ENCODE measurements at regions not wholly inside any gene's neighbourhood (a gene's known extent, or its start where the extent isn't known, plus 50 kb on each side); places are given as distances from the start of the nearest gene placed in this dataset.
"Not testable (repeated sequence)": the region's sequence is repeated elsewhere in the genome, so short reads cannot be mapped to it uniquely, and the experiment has no call there.

- WGBS: 93% methylated on average over 2 of the region's 2 CpGs
- no peak overlapping the region for H3K4me3 ChIP-seq (ENCODE audit: low read length in 2 of 2)
- no peak overlapping the region for H3K27ac ChIP-seq (ENCODE audit: low read depth in 1 of 2, low read length in 1 of 2)
- no peak for DNase-seq (ENCODE audit: low read depth in 6 of 9, low spot score in 9 of 9)
- H3K4me1 ChIP-seq (ENCODE audit: control insufficient read depth in 2 of 2, insufficient read depth in 2 of 2, low read length in 2 of 2): no peaks in the 10 kb centered on the region
- H3K36me3 ChIP-seq (ENCODE audit: control insufficient read depth in 2 of 2, insufficient read depth in 2 of 2, low read length in 1 of 2): no peaks in the 10 kb centered on the region
- H3K9me3 ChIP-seq (ENCODE audit: control insufficient read depth in 2 of 2, insufficient read depth in 1 of 2, low read length in 1 of 2): no peaks in the 10 kb centered on the region
- H3K27me3 ChIP-seq (ENCODE audit: control insufficient read depth in 2 of 2, insufficient read depth in 1 of 2, low read length in 1 of 2): no peaks in the 10 kb centered on the region
Observed at GRCh38 chr4:53844551-53844950, 219.9 kb downstream of the CHIC2 start.

- no peak overlapping the region for H3K4me3 ChIP-seq (ENCODE audit: low read length in 2 of 2)
- no peak overlapping the region for H3K27ac ChIP-seq (ENCODE audit: low read depth in 1 of 2, low read length in 1 of 2)
- no peak for DNase-seq (ENCODE audit: low read depth in 6 of 9, low spot score in 9 of 9)
- H3K36me3 ChIP-seq (ENCODE audit: control insufficient read depth in 2 of 2, insufficient read depth in 2 of 2, low read length in 1 of 2): no peaks in the 10 kb centered on the region
- no peaks in the 10 kb centered on the region for H3K4me1 ChIP-seq (ENCODE audit: control insufficient read depth in 2 of 2, insufficient read depth in 2 of 2, low read length in 2 of 2)
- H3K9me3 ChIP-seq (ENCODE audit: control insufficient read depth in 2 of 2, insufficient read depth in 1 of 2, low read length in 1 of 2): no peaks in the 10 kb centered on the region
- WGBS: 94% methylated on average over 3 of the region's 3 CpGs
- H3K27me3 ChIP-seq (ENCODE audit: control insufficient read depth in 2 of 2, insufficient read depth in 1 of 2, low read length in 1 of 2): no peaks in the 10 kb centered on the region
Observed at GRCh38 chr4:53844133-53844532, 220.3 kb downstream of the CHIC2 start.

GRCh38 chr4:53841711-53842110 is 222.7 kb downstream of the CHIC2 start:
- H3K27me3 ChIP-seq (ENCODE audit: control insufficient read depth in 2 of 2, insufficient read depth in 1 of 2, low read length in 1 of 2): no peaks in the 10 kb centered on the region
- no peak overlapping the region for H3K27ac ChIP-seq (ENCODE audit: low read depth in 1 of 2, low read length in 1 of 2)
- no peaks in the 10 kb centered on the region for H3K36me3 ChIP-seq (ENCODE audit: control insufficient read depth in 2 of 2, insufficient read depth in 2 of 2, low read length in 1 of 2)
- no peaks in the 10 kb centered on the region for H3K4me1 ChIP-seq (ENCODE audit: control insufficient read depth in 2 of 2, insufficient read depth in 2 of 2, low read length in 2 of 2)
- H3K4me3 ChIP-seq (ENCODE audit: low read length in 2 of 2): no peak overlapping the region
- 95% methylated on average over 5 of the region's 5 CpGs for WGBS
- no peak for DNase-seq (ENCODE audit: low read depth in 6 of 9, low spot score in 9 of 9)
- H3K9me3 ChIP-seq (ENCODE audit: control insufficient read depth in 2 of 2, insufficient read depth in 1 of 2, low read length in 1 of 2): no peaks in the 10 kb centered on the region

- 93% methylated on average over 2 of the region's 2 CpGs for WGBS
- no peak overlapping the region for H3K4me3 ChIP-seq (ENCODE audit: low read length in 2 of 2)
- no peaks in the 10 kb centered on the region for H3K4me1 ChIP-seq (ENCODE audit: control insufficient read depth in 2 of 2, insufficient read depth in 2 of 2, low read length in 2 of 2)
- H3K9me3 ChIP-seq (ENCODE audit: control insufficient read depth in 2 of 2, insufficient read depth in 1 of 2, low read length in 1 of 2): no peaks in the 10 kb centered on the region
- DNase-seq (ENCODE audit: low read depth in 6 of 9, low spot score in 9 of 9): no peak
- no peaks in the 10 kb centered on the region for H3K27me3 ChIP-seq (ENCODE audit: control insufficient read depth in 2 of 2, insufficient read depth in 1 of 2, low read length in 1 of 2)
- no peaks in the 10 kb centered on the region for H3K36me3 ChIP-seq (ENCODE audit: control insufficient read depth in 2 of 2, insufficient read depth in 2 of 2, low read length in 1 of 2)
- no peak overlapping the region for H3K27ac ChIP-seq (ENCODE audit: low read depth in 1 of 2, low read length in 1 of 2)
Observed at GRCh38 chr4:53840643-53841042, 223.8 kb downstream of the CHIC2 start.

- H3K27me3 ChIP-seq (ENCODE audit: control insufficient read depth in 2 of 2, insufficient read depth in 1 of 2, low read length in 1 of 2); H3K4me3 ChIP-seq (ENCODE audit: low read length in 2 of 2); H3K27ac ChIP-seq (ENCODE audit: low read depth in 1 of 2, low read length in 1 of 2); H3K4me1 ChIP-seq (ENCODE audit: control insufficient read depth in 2 of 2, insufficient read depth in 2 of 2, low read length in 2 of 2); DNase-seq (ENCODE audit: low read depth in 6 of 9, low spot score in 9 of 9); H3K36me3 ChIP-seq (ENCODE audit: control insufficient read depth in 2 of 2, insufficient read depth in 2 of 2, low read length in 1 of 2): not testable (repeated sequence)
- H3K9me3 ChIP-seq (ENCODE audit: control insufficient read depth in 2 of 2, insufficient read depth in 1 of 2, low read length in 1 of 2): peaks cover 2 to 13% of the 10 kb centered on the region in 2 donors
- 93% methylated on average over 7 of the region's 7 CpGs for WGBS
Observed at GRCh38 chr4:53833302-53834003, 231.0 kb downstream of the CHIC2 start.

GRCh38 chr4:53832549-53832948 is 231.9 kb downstream of the CHIC2 start:
- Histone ChIP-seq H3K27me3 (ENCODE audit: control insufficient read depth in 2 of 2, insufficient read depth in 1 of 2, low read length in 1 of 2) (no peaks in the 10 kb centered on the region), H3K36me3 (ENCODE audit: control insufficient read depth in 2 of 2, insufficient read depth in 2 of 2, low read length in 1 of 2) (no peaks in the 10 kb centered on the region), H3K4me3 (ENCODE audit: low read length in 2 of 2) (no peak overlapping the region), H3K4me1 (ENCODE audit: control insufficient read depth in 2 of 2, insufficient read depth in 2 of 2, low read length in 2 of 2) (no peaks in the 10 kb centered on the region), H3K9me3 (ENCODE audit: control insufficient read depth in 2 of 2, insufficient read depth in 1 of 2, low read length in 1 of 2) (peaks cover 2 to 13% of the 10 kb centered on the region in 2 donors), H3K27ac (ENCODE audit: low read depth in 1 of 2, low read length in 1 of 2) (no peak overlapping the region)
- no peak for DNase-seq (ENCODE audit: low read depth in 6 of 9, low spot score in 9 of 9)
- WGBS: 91% methylated on average over 1 of the region's 1 CpG

GRCh38 chr4:53830511-53830910 is 233.9 kb downstream of the CHIC2 start:
- H3K36me3 ChIP-seq (ENCODE audit: control insufficient read depth in 2 of 2, insufficient read depth in 2 of 2, low read length in 1 of 2): no peaks in the 10 kb centered on the region
- H3K9me3 ChIP-seq (ENCODE audit: control insufficient read depth in 2 of 2, insufficient read depth in 1 of 2, low read length in 1 of 2): peaks cover 2 to 13% of the 10 kb centered on the region in 2 donors
- H3K4me3 ChIP-seq (ENCODE audit: low read length in 2 of 2): no peak overlapping the region
- H3K4me1 ChIP-seq (ENCODE audit: control insufficient read depth in 2 of 2, insufficient read depth in 2 of 2, low read length in 2 of 2): no peaks in the 10 kb centered on the region
- DNase-seq (ENCODE audit: low read depth in 6 of 9, low spot score in 9 of 9): no peak
- no peaks in the 10 kb centered on the region for H3K27me3 ChIP-seq (ENCODE audit: control insufficient read depth in 2 of 2, insufficient read depth in 1 of 2, low read length in 1 of 2)
- H3K27ac ChIP-seq (ENCODE audit: low read depth in 1 of 2, low read length in 1 of 2): no peak overlapping the region

GRCh38 chr4:53821179-53821851 is 230.0 kb upstream of the LNX1 start:
- H3K27me3 ChIP-seq (ENCODE audit: control insufficient read depth in 2 of 2, insufficient read depth in 1 of 2, low read length in 1 of 2): no peaks in the 10 kb centered on the region
- H3K27ac ChIP-seq (ENCODE audit: low read depth in 1 of 2, low read length in 1 of 2): no peak overlapping the region
- no peak for DNase-seq (ENCODE audit: low read depth in 6 of 9, low spot score in 9 of 9)
- H3K4me3 ChIP-seq (ENCODE audit: low read length in 2 of 2): no peak overlapping the region
- H3K36me3 ChIP-seq (ENCODE audit: control insufficient read depth in 2 of 2, insufficient read depth in 2 of 2, low read length in 1 of 2): no peaks in the 10 kb centered on the region
- no peaks in the 10 kb centered on the region for H3K4me1 ChIP-seq (ENCODE audit: control insufficient read depth in 2 of 2, insufficient read depth in 2 of 2, low read length in 2 of 2)
- H3K9me3 ChIP-seq (ENCODE audit: control insufficient read depth in 2 of 2, insufficient read depth in 1 of 2, low read length in 1 of 2): no peaks in the 10 kb centered on the region
- WGBS: 76% methylated on average over 8 of the region's 8 CpGs

GRCh38 chr4:53818104-53818503 is 226.8 kb upstream of the LNX1 start:
- Histone ChIP-seq H3K4me1 (ENCODE audit: control insufficient read depth in 2 of 2, insufficient read depth in 2 of 2, low read length in 2 of 2) (no peaks in the 10 kb centered on the region), H3K4me3 (ENCODE audit: low read length in 2 of 2) (no peak overlapping the region), H3K36me3 (ENCODE audit: control insufficient read depth in 2 of 2, insufficient read depth in 2 of 2, low read length in 1 of 2) (no peaks in the 10 kb centered on the region), H3K27me3 (ENCODE audit: control insufficient read depth in 2 of 2, insufficient read depth in 1 of 2, low read length in 1 of 2) (no peaks in the 10 kb centered on the region), H3K27ac (ENCODE audit: low read depth in 1 of 2, low read length in 1 of 2) (no peak overlapping the region), H3K9me3 (ENCODE audit: control insufficient read depth in 2 of 2, insufficient read depth in 1 of 2, low read length in 1 of 2) (no peaks in the 10 kb centered on the region)
- no peak for DNase-seq (ENCODE audit: low read depth in 6 of 9, low spot score in 9 of 9)
- 65% methylated on average over 5 of the region's 5 CpGs for WGBS
